Islet precursor cell (in vitro differentiated cells): ENCODE measurements at regions not wholly inside any gene's neighbourhood (a gene's known extent, or its start where the extent isn't known, plus 50 kb on each side); places are given as distances from the start of the nearest gene placed in this dataset.
A peak's percentile ranks its signal among the peaks of the same experiment; 100 is the strongest.

Experiments
- DNase-seq: peaks from one replicate; pipeline ENCODE4 v3.0.0-alpha.2; 2018

DNA sequence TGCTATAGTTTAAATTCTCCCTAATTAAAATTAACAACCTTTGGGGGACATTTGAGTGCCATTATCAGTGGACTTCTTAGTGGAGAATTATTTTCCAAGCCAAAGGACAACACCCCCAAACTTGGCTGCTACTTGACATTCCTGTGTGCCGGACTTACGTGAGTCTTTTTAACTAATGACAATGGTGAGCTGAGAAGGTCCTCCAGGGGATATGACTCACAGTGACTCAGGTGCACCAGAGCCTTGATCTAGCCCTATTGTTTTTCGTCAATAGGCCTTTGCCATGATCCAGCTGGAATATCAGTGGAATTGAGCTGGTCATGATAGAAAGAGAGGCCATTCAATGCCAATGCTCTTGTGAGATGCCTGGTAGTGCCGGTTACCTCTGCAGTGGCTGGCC is 118.1 kb upstream of the CXCR4 start:
- peak; percentile 87 for DNase-seq

- DNase-seq, result no peak
Observed at GRCh38 chr2:136235546-136235945, 117.6 kb upstream of the CXCR4 start.

GRCh38 chr2:136234261-136234660 is 116.3 kb upstream of the CXCR4 start:
- no peak for DNase-seq

DNA sequence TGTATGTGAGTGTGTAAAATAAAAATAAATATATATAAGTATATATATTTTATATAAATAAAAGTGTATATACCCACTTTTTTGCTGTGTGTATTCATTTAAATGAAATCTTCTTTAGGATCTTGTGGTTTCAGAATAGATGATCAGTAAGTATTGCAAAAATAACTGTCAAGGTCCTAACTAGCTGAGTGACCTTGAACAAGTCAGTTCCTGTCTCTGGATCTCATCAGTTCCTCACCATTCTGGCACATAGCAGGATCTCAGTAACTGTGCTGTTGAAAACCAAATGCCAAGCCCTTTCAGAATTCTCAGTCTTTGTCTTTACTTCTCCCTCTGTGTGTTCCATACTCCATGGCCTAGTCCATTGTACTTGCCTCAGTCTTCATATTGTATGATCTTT is 115.3 kb upstream of the CXCR4 start:
- DNase-seq, result no peak

- no peak for DNase-seq
Observed at GRCh38 chr2:136232456-136233172, 114.7 kb upstream of the CXCR4 start.

GRCh38 chr2:136230464-136230863 is 112.5 kb upstream of the CXCR4 start:
- DNase-seq, result no peak

- no peak for DNase-seq
Observed at GRCh38 chr2:136226903-136227302, 109.0 kb upstream of the CXCR4 start.

- no peak for DNase-seq
Observed at GRCh38 chr2:136225950-136226835, 108.2 kb upstream of the CXCR4 start.

- DNase-seq, result no peak
Observed at GRCh38 chr2:136223274-136223673, 105.3 kb upstream of the CXCR4 start.

- no peak for DNase-seq
Observed at GRCh38 chr2:136222862-136223261, 104.9 kb upstream of the CXCR4 start.

DNA sequence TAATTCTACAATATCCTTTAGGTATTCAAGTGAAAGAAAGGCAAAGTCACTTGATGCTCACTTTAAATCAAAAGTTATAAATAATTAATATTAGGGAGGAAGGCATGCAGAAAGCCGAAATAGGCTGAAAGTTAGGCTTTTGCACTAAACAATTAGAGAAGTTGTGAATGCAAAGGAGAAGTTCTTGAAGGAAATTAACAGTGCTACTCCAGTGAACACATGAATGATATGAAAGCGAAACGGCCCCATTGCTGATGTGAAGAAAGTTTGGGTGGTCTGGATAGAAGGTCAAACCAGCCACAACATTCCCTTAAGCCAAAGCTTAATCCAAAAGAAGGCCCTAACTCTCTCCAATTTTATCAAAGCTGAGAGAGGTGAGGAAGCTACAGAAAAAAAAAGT is 103.1 kb upstream of the CXCR4 start:
- no peak for DNase-seq

- no peak for DNase-seq
Observed at GRCh38 chr2:136219963-136220362, 102.0 kb upstream of the CXCR4 start.

DNA sequence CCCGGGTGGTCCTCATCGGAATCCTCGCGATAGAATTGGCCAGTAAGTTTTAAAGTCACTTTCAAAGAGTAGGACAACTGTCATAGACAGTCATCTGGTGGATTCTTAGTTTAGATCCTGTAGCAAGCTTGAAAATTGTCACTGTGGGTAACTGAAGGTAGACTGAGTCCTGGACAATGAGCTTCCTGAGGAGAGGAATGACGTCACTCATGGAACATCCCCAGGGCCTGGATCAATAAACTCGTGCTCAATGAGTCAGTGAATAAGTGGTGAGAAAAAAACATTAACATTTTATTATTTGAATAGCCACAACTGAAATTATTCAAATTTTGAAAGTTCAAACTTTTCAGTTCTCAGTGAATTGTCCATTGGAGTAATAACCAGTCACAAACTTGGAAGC is 101.4 kb upstream of the CXCR4 start:
- DNase-seq, result no peak

- DNase-seq, result no peak
Observed at GRCh38 chr2:136217996-136218395, 100.0 kb upstream of the CXCR4 start.

- no peak for DNase-seq
Observed at GRCh38 chr2:136215908-136216472, 98.0 kb upstream of the CXCR4 start.

DNA sequence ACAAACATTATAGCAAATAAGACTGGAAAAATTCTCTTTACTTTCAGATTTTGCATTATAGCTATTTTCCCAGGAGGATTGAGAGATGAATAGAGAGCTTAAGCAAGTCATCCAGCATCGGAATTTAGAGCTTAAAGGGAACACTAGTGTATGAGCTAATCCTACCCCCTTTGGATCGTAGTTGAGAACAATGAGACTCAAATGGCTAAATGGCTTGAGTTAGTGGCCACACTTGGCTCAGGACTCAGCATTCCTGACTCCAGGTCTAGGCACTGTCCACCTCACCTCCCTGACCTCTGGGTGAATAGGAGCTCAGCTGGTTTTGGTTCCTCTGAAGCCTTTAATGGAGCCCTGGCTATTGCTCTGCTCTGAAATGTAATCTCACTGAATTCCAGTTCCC is 97.5 kb upstream of the CXCR4 start:
- no peak for DNase-seq

- DNase-seq, result no peak
Observed at GRCh38 chr2:136214307-136215200, 96.6 kb upstream of the CXCR4 start.

GRCh38 chr2:136213836-136214235 is 95.9 kb upstream of the CXCR4 start:
- no peak for DNase-seq

GRCh38 chr2:136212426-136213378 is 94.8 kb upstream of the CXCR4 start:
- no peak for DNase-seq

DNA sequence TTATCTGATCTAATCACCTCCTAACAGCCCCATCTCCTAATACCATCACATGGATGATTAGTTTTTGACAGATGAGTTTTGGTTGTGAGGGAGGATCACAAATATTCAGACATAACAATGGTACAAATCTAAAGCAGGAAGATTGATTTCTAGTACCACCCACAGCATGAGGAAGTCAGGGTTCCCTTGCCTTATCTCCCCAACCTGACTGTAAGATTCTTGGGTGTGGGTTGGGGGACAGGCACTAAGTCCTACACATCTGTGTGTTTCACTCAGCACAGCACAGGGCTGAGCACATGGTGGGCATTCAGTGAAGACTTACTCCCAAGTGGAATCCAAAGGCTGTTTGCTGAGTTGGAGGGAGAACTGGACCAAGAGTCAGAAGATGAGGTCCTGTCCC is 93.8 kb upstream of the CXCR4 start:
- DNase-seq, result no peak

DNA sequence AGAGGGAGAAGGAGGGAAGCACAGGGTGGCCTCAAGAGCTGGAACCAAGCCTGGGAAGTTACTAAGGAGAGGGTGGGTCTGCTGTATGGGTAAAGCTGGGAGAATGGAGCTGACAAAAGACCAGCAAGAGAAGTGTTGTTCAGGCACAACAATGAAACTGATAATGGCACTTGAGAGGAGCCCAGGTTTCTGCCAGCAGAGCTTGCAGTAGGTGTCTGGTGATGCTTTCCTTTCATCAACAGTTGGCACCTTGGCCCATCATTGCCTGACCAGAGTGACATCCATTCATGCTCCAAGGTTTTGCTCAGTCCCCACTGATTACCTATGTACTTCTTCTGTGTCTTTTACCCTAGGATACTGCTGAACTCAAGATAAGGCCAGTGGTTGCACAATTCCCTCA is 92.9 kb upstream of the CXCR4 start:
- DNase-seq, result no peak

- no peak for DNase-seq
Observed at GRCh38 chr2:136210455-136210805, 92.5 kb upstream of the CXCR4 start.
